SK-N-SH (cell line): ENCODE measurements at regions not wholly inside any gene's neighbourhood (a gene's known extent, or its start where the extent isn't known, plus 50 kb on each side); places are given as distances from the start of the nearest gene placed in this dataset.

ENCODE experiments used
- CTCF ChIA-PET: fragments of 300-600, 350-600 bp; formaldehyde crosslinking; extraction: SDS; loops from one replicate; lab custom pipeline; 2021; lab: Yijun Ruan, JAX
- POLR2A ChIA-PET: fragments of 350-600 bp; sonication (Branson Sonifier 250); formaldehyde crosslinking; extraction: SDS; loops from one replicate; lab custom pipeline; 2020; ENCODE audit warnings: antibody characterized with exemption, inconsistent platforms; lab: Yijun Ruan, JAX
- DNase-seq: peaks from one replicate; pipeline ENCODE4 v3.0.0; 2012
- H2AFZ ChIP-seq: fragments of 200-600 bp; sonication (generic); 2 replicates; pipeline ENCODE4 v1.8.1; 2016; ENCODE audit warnings: antibody characterized with exemption, mild to moderate bottlenecking, low read depth
- H3F3A ChIP-seq: fragments of 200-600 bp; sonication (generic); replicated peaks from 2 replicates; pipeline ENCODE3; 2016; ENCODE audit warnings: antibody characterized with exemption, mild to moderate bottlenecking; ENCODE audit not compliant: insufficient read depth
- H3K27ac ChIP-seq, 2 experiments: fragments of 200-500 bp in 1 of 2; fragments of 200-600 bp in 1 of 2; sonication (Bioruptor generic) in 1 of 2; sonication (generic), shearing (Covaris generic) in 1 of 2; 2 replicates each; pipeline versions ENCODE4 v1.5.1 to v1.6.1; 2014 to 2016; ENCODE audit warnings: low read depth in 2 of 2, inconsistent platforms in 1 of 2, low read length in 1 of 2, mild to moderate bottlenecking in 1 of 2, mixed read lengths in 1 of 2
- H3K27me3 ChIP-seq: fragments of 200-600 bp; sonication (generic), shearing (Covaris generic); 2 replicates; pipeline ENCODE4 v1.6.1; 2016; ENCODE audit warnings: mixed run types; ENCODE audit not compliant: insufficient read depth
- H3K36me3 ChIP-seq, 2 experiments: fragments of 200-500 bp in 1 of 2; fragments of 200-600 bp in 1 of 2; sonication (Bioruptor generic) in 1 of 2; sonication (generic) in 1 of 2; replicated peaks in 1 of 2; 2 replicates each; pipeline versions ENCODE3 to v1.5.1; 2014 to 2016; ENCODE audit warnings: low read length in 1 of 2, mild to moderate bottlenecking in 1 of 2; ENCODE audit not compliant: insufficient read depth in 2 of 2, control insufficient read depth in 1 of 2
- H3K4me1 ChIP-seq, 2 experiments: fragments of 200-500 bp in 1 of 2; fragments of 200-600 bp in 1 of 2; sonication (Bioruptor generic) in 1 of 2; sonication (generic), shearing (Covaris generic) in 1 of 2; 2 replicates each; pipeline versions ENCODE4 v1.5.1 to v1.6.1; 2014 to 2016; ENCODE audit warnings: low read depth in 1 of 2, low read length in 1 of 2, mixed run types in 1 of 2; ENCODE audit not compliant: insufficient read depth in 2 of 2, control insufficient read depth in 1 of 2
- H3K4me2 ChIP-seq: fragments of 200-600 bp; sonication (generic), shearing (Covaris generic); 2 replicates; pipeline ENCODE4 v1.6.1; 2017; ENCODE audit warnings: mixed run types
- H3K4me3 ChIP-seq, 2 experiments: fragments of 200-500 bp in 1 of 2; fragments of 200-600 bp in 1 of 2; sonication (Bioruptor generic) in 1 of 2; sonication (generic), shearing (Covaris generic) in 1 of 2; 2 replicates each; pipeline versions ENCODE4 v1.5.1 to v1.8.1; 2014 to 2016; ENCODE audit warnings: low read depth in 2 of 2, inconsistent platforms in 1 of 2, low read length in 1 of 2, mild to moderate bottlenecking in 1 of 2, mixed read lengths in 1 of 2, moderate library complexity in 1 of 2
- H3K79me2 ChIP-seq: fragments of 200-600 bp; sonication (generic); 2 replicates; pipeline ENCODE4 v1.8.1; 2017; ENCODE audit warnings: mild to moderate bottlenecking; ENCODE audit not compliant: insufficient read depth
- H3K9ac ChIP-seq: fragments of 200-600 bp; sonication (generic); 2 replicates; pipeline ENCODE4 v1.6.1; 2017; ENCODE audit warnings: mixed run types
- H3K9me2 ChIP-seq: fragments of 200-600 bp; sonication (generic); 2 replicates; pipeline ENCODE4 v1.6.1; 2017; ENCODE audit warnings: mixed run types
- H3K9me3 ChIP-seq: fragments of 200-600 bp; sonication (generic); 2 replicates; pipeline ENCODE4 v1.6.1; 2017; ENCODE audit warnings: mixed run types, mild to moderate bottlenecking, moderate library complexity
- H4K20me1 ChIP-seq: fragments of 200-600 bp; sonication (generic); 2 replicates; pipeline ENCODE4 v1.6.1; 2017; ENCODE audit warnings: mild to moderate bottlenecking, mixed run types; ENCODE audit not compliant: insufficient read depth
- ELF1 ChIP-seq: IDR thresholded peaks from 2 replicates; pipeline ENCODE4 v1.4.0; 2012
- FOSL2 ChIP-seq: IDR thresholded peaks from 2 replicates; pipeline ENCODE4 v1.4.0; 2012; ENCODE audit warnings: low read depth, mild to moderate bottlenecking, moderate library complexity, borderline replicate concordance
- GATA2 ChIP-seq: sonication (generic); formaldehyde crosslinking; IDR thresholded peaks from 2 replicates; pipeline ENCODE4 v1.5.0; 2020; ENCODE audit warnings: mild to moderate bottlenecking, missing genetic modification reagents
- JUND ChIP-seq: IDR thresholded peaks from 2 replicates; pipeline ENCODE4 v1.4.0; 2012
- MXI1 ChIP-seq: IDR thresholded peaks from 2 replicates; pipeline ENCODE4 v1.6.1; 2012; ENCODE audit warnings: mild to moderate bottlenecking, low read depth, low read length, improper control_type of control experiment
- NFIC ChIP-seq: IDR thresholded peaks from 2 replicates; pipeline ENCODE4 v1.4.0; 2012; ENCODE audit warnings: borderline replicate concordance
- NRF1 ChIP-seq: IDR thresholded peaks from 2 replicates; pipeline ENCODE4 v1.6.1; 2012; ENCODE audit warnings: low read depth, mild to moderate bottlenecking, low read length
- RCOR1 ChIP-seq: fragments of 150-350 bp; IDR thresholded peaks from 2 replicates; pipeline ENCODE4 v1.6.1; 2017; ENCODE audit warnings: antibody characterized with exemption, low read length
- RFX5 ChIP-seq: IDR thresholded peaks from 2 replicates; pipeline ENCODE4 v1.6.1; 2012; ENCODE audit warnings: mild to moderate bottlenecking, improper control_type of control experiment, low read length
- RXRA ChIP-seq: IDR thresholded peaks from 2 replicates; pipeline ENCODE4 v1.4.0; 2012; ENCODE audit warnings: low read depth, mild to moderate bottlenecking, borderline replicate concordance
- SIN3A ChIP-seq: IDR thresholded peaks from 2 replicates; pipeline ENCODE4 v1.6.1; 2012; ENCODE audit warnings: low read depth, mild to moderate bottlenecking, low read length, moderate library complexity, borderline replicate concordance
- SMC3 ChIP-seq: IDR thresholded peaks from 2 replicates; pipeline ENCODE4 v1.6.1; 2012; ENCODE audit warnings: low read depth, low read length, improper control_type of control experiment
- TAF1 ChIP-seq: IDR thresholded peaks from 2 replicates; pipeline ENCODE4 v1.6.1; 2012; ENCODE audit warnings: low read depth, mild to moderate bottlenecking, low read length, moderate library complexity, borderline replicate concordance
- TCF12 ChIP-seq: IDR thresholded peaks from 2 replicates; pipeline ENCODE4 v1.4.0; 2012
- TEAD4 ChIP-seq: IDR thresholded peaks from 2 replicates; pipeline ENCODE4 v1.4.0; 2012; ENCODE audit warnings: mild to moderate bottlenecking, borderline replicate concordance; ENCODE audit not compliant: insufficient read depth
- YY1 ChIP-seq: IDR thresholded peaks from 2 replicates; pipeline ENCODE4 v1.4.0; 2012; ENCODE audit warnings: low read depth, mild to moderate bottlenecking
- WGBS: methylation state at CpG from one replicate; pipeline ENCODE4 v1.1.6; 2017; ENCODE audit warnings: low lambda C conversion rate; 5-methylcytosine and 5-hydroxymethylcytosine counted together
- TF ChIP-seq, protein P1 (sequence below): IDR thresholded peaks from 2 replicates; pipeline ENCODE4; 2012
- TF ChIP-seq, protein P2 (sequence below): IDR thresholded peaks from 2 replicates; pipeline ENCODE4 v1.4.0; 2012; ENCODE audit warnings: low read depth, borderline replicate concordance
- TF ChIP-seq, protein P3 (sequence below): fragments of 150-350 bp; IDR thresholded peaks from 2 replicates; pipeline ENCODE4 v1.6.1; 2016; ENCODE audit warnings: mild to moderate bottlenecking, low read depth, low read length
- TF ChIP-seq, protein P4 (sequence below): fragments of 200-600 bp; sonication (generic); IDR thresholded peaks from 2 replicates; pipeline ENCODE4 v1.6.1; 2017; ENCODE audit warnings: antibody characterized with exemption, mild to moderate bottlenecking, moderate library complexity
- TF ChIP-seq, protein P5 (sequence below): IDR thresholded peaks from 2 replicates; pipeline ENCODE4 v1.6.1; 2012; ENCODE audit warnings: mild to moderate bottlenecking, low read depth, low read length, moderate library complexity

DNA sequence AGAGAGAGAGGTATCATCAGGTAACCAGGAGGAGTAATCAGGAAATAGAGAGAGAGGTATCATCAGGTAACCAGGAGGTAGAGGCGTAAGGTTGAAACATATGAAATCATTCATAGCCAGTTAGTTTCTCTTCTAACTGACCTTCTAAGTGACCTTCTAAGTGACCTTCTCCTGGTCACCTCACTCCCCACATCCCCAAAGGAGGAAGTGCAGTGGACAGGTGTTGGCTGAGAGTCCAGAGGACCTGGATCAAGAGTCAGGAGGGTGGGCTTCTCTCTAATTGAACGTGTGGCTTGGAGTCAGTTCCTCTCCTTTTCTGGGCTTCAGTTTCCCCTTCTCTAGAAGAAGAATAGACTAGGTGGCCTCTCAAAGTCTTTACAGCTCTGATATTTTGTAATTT, 121.3 kb upstream of the DLG1 start:
- Histone ChIP-seq H4K20me1 (no peaks in the 10 kb centered on the region), H3K9ac (no peak overlapping the region), H3K27me3 (no peaks in the 10 kb centered on the region), H3F3A (no peaks in the 10 kb centered on the region), H3K27ac (no peak overlapping the region), H2AFZ (no peak overlapping the region), H3K9me3 (no peaks in the 10 kb centered on the region), H3K4me2 (no peak overlapping the region), H3K79me2 (no peaks in the 10 kb centered on the region), H3K4me1 (peaks cover 0 to 8% of the 10 kb centered on the region in 2 experiments; a peak in 1 of 4 replicates), H3K9me2 (no peaks in the 10 kb centered on the region), H3K4me3 (no peak overlapping the region), H3K36me3 (no peaks in the 10 kb centered on the region)
- 82% methylated on average over 2 of the region's 2 CpGs for WGBS
- CTCF ChIA-PET: interaction anchor here (0.7 kb wide), 1 partner anchor 163 kb away, joined by 3 read pairs; no protein-coding TSS in a partner anchor
- DNase-seq: no peak
- POLR2A ChIA-PET: no interaction called here
- no peak for TF ChIP-seq JUND
- TF ChIP-seq, protein P1, sequence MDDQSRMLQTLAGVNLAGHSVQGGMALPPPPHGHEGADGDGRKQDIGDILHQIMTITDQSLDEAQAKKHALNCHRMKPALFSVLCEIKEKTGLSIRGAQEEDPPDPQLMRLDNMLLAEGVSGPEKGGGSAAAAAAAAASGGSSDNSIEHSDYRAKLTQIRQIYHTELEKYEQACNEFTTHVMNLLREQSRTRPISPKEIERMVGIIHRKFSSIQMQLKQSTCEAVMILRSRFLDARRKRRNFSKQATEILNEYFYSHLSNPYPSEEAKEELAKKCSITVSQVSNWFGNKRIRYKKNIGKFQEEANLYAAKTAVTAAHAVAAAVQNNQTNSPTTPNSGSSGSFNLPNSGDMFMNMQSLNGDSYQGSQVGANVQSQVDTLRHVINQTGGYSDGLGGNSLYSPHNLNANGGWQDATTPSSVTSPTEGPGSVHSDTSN: no peak
- TF ChIP-seq SMC3: no peak
- TF ChIP-seq NFIC: no peak
- no peak for TF ChIP-seq MXI1
- TF ChIP-seq, protein P2, sequence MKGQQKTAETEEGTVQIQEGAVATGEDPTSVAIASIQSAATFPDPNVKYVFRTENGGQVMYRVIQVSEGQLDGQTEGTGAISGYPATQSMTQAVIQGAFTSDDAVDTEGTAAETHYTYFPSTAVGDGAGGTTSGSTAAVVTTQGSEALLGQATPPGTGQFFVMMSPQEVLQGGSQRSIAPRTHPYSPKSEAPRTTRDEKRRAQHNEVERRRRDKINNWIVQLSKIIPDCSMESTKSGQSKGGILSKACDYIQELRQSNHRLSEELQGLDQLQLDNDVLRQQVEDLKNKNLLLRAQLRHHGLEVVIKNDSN: no peak
- no peak for TF ChIP-seq NRF1

DNA sequence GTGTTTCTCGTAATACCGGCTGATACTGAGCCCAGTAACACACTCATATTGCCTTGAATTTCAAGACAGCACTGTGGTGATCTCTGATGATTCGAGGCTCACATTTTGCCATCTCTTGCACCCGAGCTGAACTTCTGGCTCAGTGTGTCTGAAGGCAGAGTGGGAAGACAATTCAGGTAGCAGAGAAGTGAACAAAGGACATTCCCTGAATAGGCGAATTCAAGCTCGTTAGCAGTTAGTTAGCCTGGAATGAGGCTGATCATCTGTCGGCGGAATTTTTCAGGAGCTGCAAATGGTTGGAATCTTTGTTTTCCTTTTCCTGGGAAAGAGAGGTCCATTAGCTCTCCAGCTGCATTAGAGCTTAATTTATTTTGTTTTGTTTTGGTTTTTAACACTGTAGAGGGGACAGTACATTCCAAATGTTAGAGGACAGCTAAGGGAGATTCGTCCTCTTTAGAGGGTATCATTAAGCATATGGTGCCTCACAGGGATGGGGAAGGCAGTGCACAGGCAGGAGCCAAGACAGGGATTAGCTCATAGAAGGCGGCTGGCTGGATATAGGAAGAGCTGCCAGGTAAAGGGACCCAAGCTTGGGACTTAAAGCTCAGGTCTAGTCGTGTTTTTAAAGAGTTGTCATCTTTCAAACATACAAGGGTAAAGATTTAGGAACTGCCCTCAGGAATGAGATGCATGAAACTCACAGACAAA, 119.7 kb upstream of the DLG1 start:
- POLR2A ChIA-PET: no interaction called here
- Histone ChIP-seq H3K4me2 (no peak overlapping the region), H3K4me3 (no peak overlapping the region), H3K9me3 (no peaks in the 10 kb centered on the region), H3K9me2 (no peaks in the 10 kb centered on the region), H3K4me1 (peaks cover 0 to 3% of the 10 kb centered on the region in 2 experiments; a peak in 1 of 4 replicates), H4K20me1 (no peaks in the 10 kb centered on the region), H3K27ac (no peak overlapping the region), H3K79me2 (no peaks in the 10 kb centered on the region), H3K36me3 (no peaks in the 10 kb centered on the region), H3K27me3 (no peaks in the 10 kb centered on the region), H2AFZ (no peak overlapping the region), H3K9ac (no peak overlapping the region), H3F3A (no peaks in the 10 kb centered on the region)
- CTCF ChIA-PET: interaction anchor here (1.1 kb wide), 1 partner anchor 10 kb away, joined by 3 read pairs; no protein-coding TSS in a partner anchor
- 70% methylated on average over 11 of the region's 11 CpGs for WGBS
- DNase-seq: no peak
- TF ChIP-seq RXRA (no peak), GATA2 (CRISPR knock-in tag) (no peak), TAF1 (no peak), TCF12 (no peak), FOSL2 (no peak), RFX5 (no peak), SIN3A (no peak), TEAD4 (no peak), ELF1 (no peak), MXI1 (no peak), YY1 (no peak), RCOR1 (no peak)
- TF ChIP-seq, protein P3, sequence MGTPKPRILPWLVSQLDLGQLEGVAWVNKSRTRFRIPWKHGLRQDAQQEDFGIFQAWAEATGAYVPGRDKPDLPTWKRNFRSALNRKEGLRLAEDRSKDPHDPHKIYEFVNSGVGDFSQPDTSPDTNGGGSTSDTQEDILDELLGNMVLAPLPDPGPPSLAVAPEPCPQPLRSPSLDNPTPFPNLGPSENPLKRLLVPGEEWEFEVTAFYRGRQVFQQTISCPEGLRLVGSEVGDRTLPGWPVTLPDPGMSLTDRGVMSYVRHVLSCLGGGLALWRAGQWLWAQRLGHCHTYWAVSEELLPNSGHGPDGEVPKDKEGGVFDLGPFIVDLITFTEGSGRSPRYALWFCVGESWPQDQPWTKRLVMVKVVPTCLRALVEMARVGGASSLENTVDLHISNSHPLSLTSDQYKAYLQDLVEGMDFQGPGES: no peak
- TF ChIP-seq, protein P4, sequence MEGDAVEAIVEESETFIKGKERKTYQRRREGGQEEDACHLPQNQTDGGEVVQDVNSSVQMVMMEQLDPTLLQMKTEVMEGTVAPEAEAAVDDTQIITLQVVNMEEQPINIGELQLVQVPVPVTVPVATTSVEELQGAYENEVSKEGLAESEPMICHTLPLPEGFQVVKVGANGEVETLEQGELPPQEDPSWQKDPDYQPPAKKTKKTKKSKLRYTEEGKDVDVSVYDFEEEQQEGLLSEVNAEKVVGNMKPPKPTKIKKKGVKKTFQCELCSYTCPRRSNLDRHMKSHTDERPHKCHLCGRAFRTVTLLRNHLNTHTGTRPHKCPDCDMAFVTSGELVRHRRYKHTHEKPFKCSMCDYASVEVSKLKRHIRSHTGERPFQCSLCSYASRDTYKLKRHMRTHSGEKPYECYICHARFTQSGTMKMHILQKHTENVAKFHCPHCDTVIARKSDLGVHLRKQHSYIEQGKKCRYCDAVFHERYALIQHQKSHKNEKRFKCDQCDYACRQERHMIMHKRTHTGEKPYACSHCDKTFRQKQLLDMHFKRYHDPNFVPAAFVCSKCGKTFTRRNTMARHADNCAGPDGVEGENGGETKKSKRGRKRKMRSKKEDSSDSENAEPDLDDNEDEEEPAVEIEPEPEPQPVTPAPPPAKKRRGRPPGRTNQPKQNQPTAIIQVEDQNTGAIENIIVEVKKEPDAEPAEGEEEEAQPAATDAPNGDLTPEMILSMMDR: no peak
- TF ChIP-seq, protein P5, sequence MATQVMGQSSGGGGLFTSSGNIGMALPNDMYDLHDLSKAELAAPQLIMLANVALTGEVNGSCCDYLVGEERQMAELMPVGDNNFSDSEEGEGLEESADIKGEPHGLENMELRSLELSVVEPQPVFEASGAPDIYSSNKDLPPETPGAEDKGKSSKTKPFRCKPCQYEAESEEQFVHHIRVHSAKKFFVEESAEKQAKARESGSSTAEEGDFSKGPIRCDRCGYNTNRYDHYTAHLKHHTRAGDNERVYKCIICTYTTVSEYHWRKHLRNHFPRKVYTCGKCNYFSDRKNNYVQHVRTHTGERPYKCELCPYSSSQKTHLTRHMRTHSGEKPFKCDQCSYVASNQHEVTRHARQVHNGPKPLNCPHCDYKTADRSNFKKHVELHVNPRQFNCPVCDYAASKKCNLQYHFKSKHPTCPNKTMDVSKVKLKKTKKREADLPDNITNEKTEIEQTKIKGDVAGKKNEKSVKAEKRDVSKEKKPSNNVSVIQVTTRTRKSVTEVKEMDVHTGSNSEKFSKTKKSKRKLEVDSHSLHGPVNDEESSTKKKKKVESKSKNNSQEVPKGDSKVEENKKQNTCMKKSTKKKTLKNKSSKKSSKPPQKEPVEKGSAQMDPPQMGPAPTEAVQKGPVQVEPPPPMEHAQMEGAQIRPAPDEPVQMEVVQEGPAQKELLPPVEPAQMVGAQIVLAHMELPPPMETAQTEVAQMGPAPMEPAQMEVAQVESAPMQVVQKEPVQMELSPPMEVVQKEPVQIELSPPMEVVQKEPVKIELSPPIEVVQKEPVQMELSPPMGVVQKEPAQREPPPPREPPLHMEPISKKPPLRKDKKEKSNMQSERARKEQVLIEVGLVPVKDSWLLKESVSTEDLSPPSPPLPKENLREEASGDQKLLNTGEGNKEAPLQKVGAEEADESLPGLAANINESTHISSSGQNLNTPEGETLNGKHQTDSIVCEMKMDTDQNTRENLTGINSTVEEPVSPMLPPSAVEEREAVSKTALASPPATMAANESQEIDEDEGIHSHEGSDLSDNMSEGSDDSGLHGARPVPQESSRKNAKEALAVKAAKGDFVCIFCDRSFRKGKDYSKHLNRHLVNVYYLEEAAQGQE: no peak
